Glutamatergic neuron (in vitro differentiated cells): ENCODE measurements at regions not wholly inside any gene's neighbourhood (a gene's known extent, or its start where the extent isn't known, plus 50 kb on each side); places are given as distances from the start of the nearest gene placed in this dataset.

Source experiments
- DNase-seq: peaks from one replicate; pipeline ENCODE4 v3.0.0; 2022
- H3K27ac Mint-ChIP-seq: one replicate; pipeline ENCODE4 v1.8.0; 2020; ENCODE audit warnings: mild to moderate bottlenecking, mixed read lengths, inconsistent platforms; ENCODE audit not compliant: unreplicated experiment
- H3K27me3 Mint-ChIP-seq: one replicate; pipeline ENCODE4 v1.8.0; 2020; ENCODE audit warnings: mild to moderate bottlenecking, moderate library complexity, mixed read lengths, inconsistent platforms; ENCODE audit not compliant: unreplicated experiment
- H3K36me3 Mint-ChIP-seq: one replicate; pipeline ENCODE4 v1.8.0; 2020; ENCODE audit warnings: mild to moderate bottlenecking, mixed read lengths, inconsistent platforms; ENCODE audit not compliant: unreplicated experiment
- H3K4me1 Mint-ChIP-seq: one replicate; pipeline ENCODE4 v1.8.0; 2020; ENCODE audit warnings: mild to moderate bottlenecking, low read depth, mixed read lengths, inconsistent platforms; ENCODE audit not compliant: unreplicated experiment
- H3K4me3 Mint-ChIP-seq: one replicate; pipeline ENCODE4 v1.8.0; 2020; ENCODE audit warnings: mild to moderate bottlenecking, mixed read lengths, inconsistent platforms; ENCODE audit not compliant: unreplicated experiment
- H3K9me3 Mint-ChIP-seq: one replicate; pipeline ENCODE4 v1.8.0; 2020; ENCODE audit warnings: mild to moderate bottlenecking, moderate library complexity, mixed read lengths, inconsistent platforms; ENCODE audit not compliant: unreplicated experiment
- TF ChIP-seq, protein P1 (sequence below): fragments of 200-600 bp; sonication (generic); IDR thresholded peaks from one replicate; pipeline ENCODE4 v1.5.0; 2021; ENCODE audit not compliant: partially characterized antibody, unreplicated experiment

DNA sequence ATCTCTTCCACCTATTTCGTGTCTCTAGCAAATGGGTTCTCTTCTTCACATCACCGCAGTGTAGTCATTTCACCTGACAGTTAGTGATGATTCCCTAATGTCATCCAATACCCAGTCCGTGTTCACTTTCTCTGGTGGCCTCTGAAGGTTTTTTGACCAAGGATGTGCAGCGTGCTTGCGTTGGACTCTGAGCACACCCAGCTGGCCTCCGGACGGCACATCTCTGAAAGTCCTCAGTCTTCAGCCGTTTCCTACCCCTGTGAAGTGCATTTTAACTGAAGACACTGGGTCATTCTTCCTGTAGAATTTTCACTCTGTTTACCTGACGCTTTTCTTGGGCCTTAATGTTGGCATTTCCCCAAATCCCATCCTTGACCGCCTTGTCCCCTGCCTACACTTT lies 98.7 kb downstream of the ERMARD start:
- H3K27me3 Mint-ChIP-seq: peaks cover 2% of the 10 kb centered on the region
- peaks cover 15% of the 10 kb centered on the region for H3K36me3 Mint-ChIP-seq
- no peak overlapping the region for H3K4me3 Mint-ChIP-seq

DNA sequence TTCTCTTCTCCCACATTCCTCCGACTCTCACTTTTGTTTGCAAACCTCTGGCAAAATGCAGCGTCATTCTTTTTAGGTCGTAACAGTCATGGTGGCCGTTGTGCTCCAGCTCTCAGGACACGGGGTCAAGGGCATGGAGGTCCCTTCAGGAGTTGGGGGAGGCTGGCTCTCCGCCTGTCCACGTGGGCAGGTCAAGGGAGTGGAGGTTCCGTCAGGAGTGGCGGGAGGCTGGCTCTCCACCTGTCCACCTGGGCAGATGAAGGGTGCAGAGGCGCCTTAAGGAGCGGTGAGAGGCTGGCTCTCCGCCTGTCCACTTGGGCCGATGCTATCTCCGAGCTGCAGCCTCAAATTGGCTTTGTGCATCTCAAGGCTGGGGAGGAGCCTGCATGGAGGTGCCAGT lies 98.0 kb downstream of the ERMARD start:
- DNase-seq: no peak
- H3K27me3 Mint-ChIP-seq: peaks cover 2% of the 10 kb centered on the region
- TF ChIP-seq, protein P1, sequence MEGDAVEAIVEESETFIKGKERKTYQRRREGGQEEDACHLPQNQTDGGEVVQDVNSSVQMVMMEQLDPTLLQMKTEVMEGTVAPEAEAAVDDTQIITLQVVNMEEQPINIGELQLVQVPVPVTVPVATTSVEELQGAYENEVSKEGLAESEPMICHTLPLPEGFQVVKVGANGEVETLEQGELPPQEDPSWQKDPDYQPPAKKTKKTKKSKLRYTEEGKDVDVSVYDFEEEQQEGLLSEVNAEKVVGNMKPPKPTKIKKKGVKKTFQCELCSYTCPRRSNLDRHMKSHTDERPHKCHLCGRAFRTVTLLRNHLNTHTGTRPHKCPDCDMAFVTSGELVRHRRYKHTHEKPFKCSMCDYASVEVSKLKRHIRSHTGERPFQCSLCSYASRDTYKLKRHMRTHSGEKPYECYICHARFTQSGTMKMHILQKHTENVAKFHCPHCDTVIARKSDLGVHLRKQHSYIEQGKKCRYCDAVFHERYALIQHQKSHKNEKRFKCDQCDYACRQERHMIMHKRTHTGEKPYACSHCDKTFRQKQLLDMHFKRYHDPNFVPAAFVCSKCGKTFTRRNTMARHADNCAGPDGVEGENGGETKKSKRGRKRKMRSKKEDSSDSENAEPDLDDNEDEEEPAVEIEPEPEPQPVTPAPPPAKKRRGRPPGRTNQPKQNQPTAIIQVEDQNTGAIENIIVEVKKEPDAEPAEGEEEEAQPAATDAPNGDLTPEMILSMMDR: no peak
- peaks cover 4% of the 10 kb centered on the region for H3K4me1 Mint-ChIP-seq
- H3K4me3 Mint-ChIP-seq: no peak overlapping the region
- no peak overlapping the region for H3K27ac Mint-ChIP-seq
- peaks cover 12% of the 10 kb centered on the region for H3K36me3 Mint-ChIP-seq
- no peaks in the 10 kb centered on the region for H3K9me3 Mint-ChIP-seq

More for the DNA sequence above, 98.7 kb downstream of the ERMARD start:
- TF ChIP-seq, protein P1: no peak
- no peak overlapping the region for H3K27ac Mint-ChIP-seq
- peaks cover 4% of the 10 kb centered on the region for H3K4me1 Mint-ChIP-seq
- no peaks in the 10 kb centered on the region for H3K9me3 Mint-ChIP-seq
- no peak for DNase-seq

DNA sequence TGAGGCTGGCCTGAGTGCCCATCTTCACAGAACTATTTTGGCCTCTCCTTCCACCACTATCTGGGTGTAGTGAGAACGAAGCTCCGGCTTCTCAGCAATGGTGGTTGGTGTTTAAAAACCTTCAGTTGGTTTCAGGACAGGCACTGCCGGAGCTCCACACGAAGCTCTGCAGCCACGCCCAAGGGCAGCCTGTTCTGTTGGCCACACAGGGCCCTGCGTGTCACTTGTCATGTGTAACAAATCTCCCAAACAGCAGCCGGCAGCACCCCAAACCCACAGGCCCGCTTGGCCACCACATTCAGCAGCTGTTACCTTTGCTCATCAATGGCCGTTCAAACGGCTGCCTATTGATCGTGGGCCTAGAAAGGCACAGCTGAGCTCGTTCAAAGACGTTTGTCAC lies 97.5 kb downstream of the ERMARD start:
- Mint-ChIP-seq H3K4me3 (no peak overlapping the region), H3K9me3 (no peaks in the 10 kb centered on the region), H3K36me3 (peaks cover 12% of the 10 kb centered on the region), H3K27me3 (peaks cover 5% of the 10 kb centered on the region), H3K4me1 (peaks cover 4% of the 10 kb centered on the region), H3K27ac (no peak overlapping the region)
- DNase-seq: no peak
- TF ChIP-seq, protein P1: no peak

DNA sequence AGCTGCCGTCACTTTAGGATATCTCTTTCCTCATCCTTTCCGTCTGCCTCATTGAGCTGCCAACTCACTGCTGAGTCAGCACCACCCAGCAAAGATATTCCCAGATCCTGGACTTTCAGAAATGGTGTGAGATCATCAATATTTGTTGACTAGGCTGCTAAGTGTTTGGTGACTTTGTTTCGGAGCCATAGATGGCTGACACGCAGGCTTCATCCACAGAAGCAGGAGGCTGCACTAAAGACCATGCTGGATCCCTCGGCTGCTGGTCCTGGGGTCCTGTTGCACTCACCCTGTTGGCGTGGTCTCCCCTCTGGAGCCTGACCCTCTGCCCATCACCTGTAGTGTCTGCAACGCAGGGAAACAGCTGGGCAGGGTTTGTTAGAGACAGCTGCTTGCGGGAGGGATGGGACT lies 96.5 kb downstream of the ERMARD start:
- H3K4me3 Mint-ChIP-seq: no peak overlapping the region
- no peak for DNase-seq
- H3K27me3 Mint-ChIP-seq: peaks cover 6% of the 10 kb centered on the region
- peaks cover 4% of the 10 kb centered on the region for H3K4me1 Mint-ChIP-seq
- TF ChIP-seq, protein P1: no peak
- no peak overlapping the region for H3K27ac Mint-ChIP-seq
- no peaks in the 10 kb centered on the region for H3K9me3 Mint-ChIP-seq
- peaks cover 9% of the 10 kb centered on the region for H3K36me3 Mint-ChIP-seq

DNA sequence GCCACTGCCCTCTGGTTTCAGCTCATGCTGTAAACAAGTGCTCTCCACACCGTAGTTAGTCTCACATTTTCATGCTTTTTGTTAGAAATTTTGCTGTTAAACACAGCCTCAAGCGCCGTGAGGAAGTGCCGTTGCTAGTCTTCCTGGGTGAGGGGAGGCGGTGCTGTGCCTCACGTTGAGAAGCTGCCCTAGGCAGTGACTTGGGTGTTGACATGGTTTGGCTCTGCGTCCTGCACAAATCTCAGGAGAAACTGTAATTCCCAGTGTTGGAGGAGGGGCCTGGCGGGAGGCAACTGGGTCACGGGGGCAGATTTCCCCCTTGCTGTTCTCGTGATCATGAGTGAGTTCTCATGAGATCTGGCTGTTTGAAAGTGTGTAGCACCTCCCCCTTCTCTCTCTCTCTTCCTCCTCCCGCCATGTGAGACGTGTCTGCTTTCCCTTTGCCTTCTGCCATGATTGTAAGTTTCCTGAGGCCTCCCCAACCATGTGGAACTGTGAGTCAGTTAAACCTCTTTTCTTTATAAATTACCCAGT lies 95.8 kb downstream of the ERMARD start:
- H3K27me3 Mint-ChIP-seq: peaks cover 4% of the 10 kb centered on the region
- H3K27ac Mint-ChIP-seq: no peak overlapping the region
- DNase-seq: no peak

More for the DNA sequence above, 95.8 kb downstream of the ERMARD start:
- Mint-ChIP-seq H3K36me3 (peaks cover 7% of the 10 kb centered on the region), H3K4me1 (peaks cover 2% of the 10 kb centered on the region), H3K9me3 (no peaks in the 10 kb centered on the region), H3K4me3 (no peak overlapping the region)
- TF ChIP-seq, protein P1: no peak
